Progenitor cell of endocrine pancreas (in vitro differentiated cells): ENCODE measurements at regions not wholly inside any gene's neighbourhood (a gene's known extent, or its start where the extent isn't known, plus 50 kb on each side); places are given as distances from the start of the nearest gene placed in this dataset.

Experiments used
- DNase-seq: peaks from one replicate; pipeline ENCODE4 v3.0.0; 2021; ENCODE audit warnings: low spot score; ENCODE audit not compliant: unreplicated experiment
- H3K27ac Mint-ChIP-seq: 2 replicates; pipeline ENCODE4 v1.8.0; 2021; ENCODE audit warnings: mild to moderate bottlenecking, moderate library complexity, mixed read lengths
- H3K27me3 Mint-ChIP-seq: 2 replicates; pipeline ENCODE4 v1.8.0; 2021; ENCODE audit warnings: mixed read lengths
- H3K36me3 Mint-ChIP-seq: 2 replicates; pipeline ENCODE4 v1.8.0; 2022; ENCODE audit warnings: mixed read lengths; ENCODE audit not compliant: insufficient read depth
- H3K4me1 Mint-ChIP-seq: 2 replicates; pipeline ENCODE4 v1.8.0; 2021; ENCODE audit warnings: low read depth, mixed read lengths
- H3K4me3 Mint-ChIP-seq: 2 replicates; pipeline ENCODE4 v1.8.0; 2021; ENCODE audit warnings: low read depth, mild to moderate bottlenecking, moderate library complexity, mixed read lengths
- H3K9me3 Mint-ChIP-seq: 2 replicates; pipeline ENCODE4 v1.8.0; 2021; ENCODE audit warnings: low read depth, mixed read lengths
- CTCF ChIP-seq: fragments of 200-600 bp; sonication (generic); IDR thresholded peaks from one replicate; pipeline ENCODE4 v1.5.0; 2021; ENCODE audit warnings: antibody characterized with exemption, mild to moderate bottlenecking; ENCODE audit not compliant: unreplicated experiment

GRCh38 chr3:65195211-65196006 lies 507.6 kb upstream of the ADAMTS9 start:
- H3K9me3 Mint-ChIP-seq: no peaks in the 10 kb centered on the region
- no peak overlapping the region for H3K4me3 Mint-ChIP-seq
- TF ChIP-seq CTCF: no peak
- H3K4me1 Mint-ChIP-seq: peaks cover 8% of the 10 kb centered on the region
- DNase-seq: no peak
- H3K36me3 Mint-ChIP-seq: no peaks in the 10 kb centered on the region
- H3K27me3 Mint-ChIP-seq: peaks cover 2% of the 10 kb centered on the region
- no peak overlapping the region for H3K27ac Mint-ChIP-seq

GRCh38 chr3:65194744-65195143 lies 506.9 kb upstream of the ADAMTS9 start:
- H3K9me3 Mint-ChIP-seq: no peaks in the 10 kb centered on the region
- peaks cover 8% of the 10 kb centered on the region for H3K4me1 Mint-ChIP-seq
- no peak for DNase-seq
- no peaks in the 10 kb centered on the region for H3K36me3 Mint-ChIP-seq
- no peak overlapping the region for H3K27ac Mint-ChIP-seq
- no peak for TF ChIP-seq CTCF
- H3K27me3 Mint-ChIP-seq: peaks cover 3% of the 10 kb centered on the region
- no peak overlapping the region for H3K4me3 Mint-ChIP-seq

GRCh38 chr3:65194047-65194714 lies 506.4 kb upstream of the ADAMTS9 start:
- no peak for DNase-seq
- H3K9me3 Mint-ChIP-seq: no peaks in the 10 kb centered on the region
- no peak overlapping the region for H3K4me3 Mint-ChIP-seq
- TF ChIP-seq CTCF: no peak
- no peak overlapping the region for H3K27ac Mint-ChIP-seq
- peaks cover 3% of the 10 kb centered on the region for H3K27me3 Mint-ChIP-seq
- no peaks in the 10 kb centered on the region for H3K36me3 Mint-ChIP-seq
- peaks cover 8% of the 10 kb centered on the region for H3K4me1 Mint-ChIP-seq

- H3K4me3 Mint-ChIP-seq: no peak overlapping the region
- no peak for DNase-seq
- peaks cover 3% of the 10 kb centered on the region for H3K27me3 Mint-ChIP-seq
- no peak for TF ChIP-seq CTCF
- no peak overlapping the region for H3K27ac Mint-ChIP-seq
- H3K9me3 Mint-ChIP-seq: no peaks in the 10 kb centered on the region
- peaks cover 8% of the 10 kb centered on the region for H3K4me1 Mint-ChIP-seq
- H3K36me3 Mint-ChIP-seq: no peaks in the 10 kb centered on the region
These were observed 505.7 kb upstream of the ADAMTS9 start for GRCh38 chr3:65193531-65193930.

- peaks cover 3% of the 10 kb centered on the region for H3K27me3 Mint-ChIP-seq
- TF ChIP-seq CTCF: no peak
- peaks cover 4% of the 10 kb centered on the region for H3K4me1 Mint-ChIP-seq
These were observed 502.3 kb upstream of the ADAMTS9 start for GRCh38 chr3:65190111-65190510.

More at GRCh38 chr3:65190111-65190510, 502.3 kb upstream of the ADAMTS9 start:
- no peaks in the 10 kb centered on the region for H3K36me3 Mint-ChIP-seq
- H3K4me3 Mint-ChIP-seq: no peak overlapping the region
- H3K9me3 Mint-ChIP-seq: peaks cover 3% of the 10 kb centered on the region
- no peak overlapping the region for H3K27ac Mint-ChIP-seq
- DNase-seq: no peak
